NCI-H82 (cell line): ENCODE measurements at regions not wholly inside any gene's neighbourhood (a gene's known extent, or its start where the extent isn't known, plus 50 kb on each side); places are given as distances from the start of the nearest gene placed in this dataset.

Source experiments
- DNase-seq: peaks from one replicate; lab custom pipeline; 2025; lab: John Stamatoyannopoulos, UW

- no peak for DNase-seq
Observed at GRCh38 chr13:99892866-99893504, 78.6 kb downstream of the ZIC5 start.

DNA sequence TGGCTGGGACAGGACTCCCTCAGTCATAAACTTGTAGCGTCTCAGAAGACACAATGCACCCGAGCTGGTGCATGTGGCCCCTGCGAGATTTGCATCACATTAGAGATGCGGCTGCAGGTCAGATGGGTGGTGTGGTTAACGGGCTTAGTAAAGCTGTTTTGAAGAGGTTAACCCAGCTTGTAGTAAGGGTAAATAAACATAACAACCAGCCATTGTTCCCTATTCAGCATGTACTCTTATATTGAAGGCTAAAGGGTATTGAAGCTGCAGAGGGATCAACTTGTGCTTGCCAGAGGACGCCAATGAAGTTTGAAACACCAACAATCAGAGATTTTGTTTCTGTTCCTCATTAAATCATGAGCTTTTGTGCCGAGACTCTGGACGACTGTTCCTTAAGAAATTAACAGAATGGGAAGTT, 79.4 kb downstream of the ZIC5 start:
- DNase-seq, result peak; percentile 24

DNA sequence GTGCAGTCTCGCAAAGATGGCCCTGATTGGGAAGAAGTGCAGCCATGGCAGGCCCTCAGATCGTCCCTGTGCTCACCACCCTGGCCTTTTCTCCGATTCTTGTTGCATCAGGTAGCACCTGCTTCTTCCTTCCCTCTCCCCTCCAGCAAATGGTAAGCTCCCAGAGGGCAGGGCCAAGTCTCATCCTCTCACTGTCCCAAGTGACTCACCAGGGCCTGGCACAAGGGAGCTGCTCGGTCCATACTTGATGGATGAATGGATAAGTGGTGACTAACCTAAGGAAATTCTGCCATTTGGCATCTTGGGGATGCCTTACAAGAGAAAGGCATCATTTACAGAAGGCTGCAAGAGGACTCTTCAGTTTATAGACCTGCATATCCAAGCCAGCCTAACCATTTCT, 84.9 kb downstream of the ZIC5 start:
- DNase-seq, result no peak

- no peak for DNase-seq
Observed at GRCh38 chr13:99884913-99885312, 86.7 kb downstream of the ZIC5 start.

- DNase-seq, result no peak
Observed at GRCh38 chr13:99883805-99884204, 87.8 kb downstream of the ZIC5 start.

- no peak for DNase-seq
Observed at GRCh38 chr13:99878921-99879610, 92.5 kb downstream of the ZIC5 start.

- no peak for DNase-seq
Observed at GRCh38 chr13:99876651-99877050, 94.9 kb downstream of the ZIC5 start.

GRCh38 chr13:99875391-99875790, 96.2 kb downstream of the ZIC5 start:
- DNase-seq, result no peak

- no peak for DNase-seq
Observed at GRCh38 chr13:99873832-99874430, 97.6 kb downstream of the ZIC5 start.

- DNase-seq, result no peak
Observed at GRCh38 chr13:99873141-99873540, 98.4 kb downstream of the ZIC5 start.

DNA sequence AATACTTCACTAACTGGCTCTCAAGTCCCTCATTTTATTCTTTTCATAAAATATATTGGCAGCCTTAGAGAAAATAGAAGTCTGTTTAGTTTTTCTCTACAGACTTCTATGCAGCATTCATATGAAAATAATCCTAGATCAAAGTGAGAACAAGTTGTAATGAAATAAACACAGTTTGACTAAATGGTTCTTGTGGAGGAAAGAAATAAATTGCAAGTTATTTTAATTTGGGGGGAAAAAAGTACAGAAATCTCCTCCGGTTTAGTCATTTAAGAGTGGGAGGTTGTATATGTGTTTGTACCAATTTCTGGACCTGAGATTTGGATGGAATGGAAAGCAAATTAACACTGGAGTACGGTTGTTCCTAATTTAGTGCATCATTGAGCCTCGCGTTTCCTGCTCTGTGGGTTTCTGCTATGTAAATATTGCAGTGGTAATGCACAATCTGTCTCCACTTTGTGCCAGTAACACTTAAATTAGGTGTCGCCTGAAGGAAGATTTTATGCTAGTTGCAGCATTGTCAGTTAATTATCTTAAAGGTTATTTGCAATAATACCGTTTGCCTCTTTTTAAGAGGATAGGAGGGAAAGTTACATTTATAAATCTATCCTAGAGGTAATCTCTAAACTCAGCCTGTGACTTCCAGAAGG, 100.2 kb downstream of the ZIC5 start:
- no peak for DNase-seq

- DNase-seq, result peak; percentile 21
Observed at GRCh38 chr13:99870541-99870940, 101.0 kb downstream of the ZIC5 start.

DNA sequence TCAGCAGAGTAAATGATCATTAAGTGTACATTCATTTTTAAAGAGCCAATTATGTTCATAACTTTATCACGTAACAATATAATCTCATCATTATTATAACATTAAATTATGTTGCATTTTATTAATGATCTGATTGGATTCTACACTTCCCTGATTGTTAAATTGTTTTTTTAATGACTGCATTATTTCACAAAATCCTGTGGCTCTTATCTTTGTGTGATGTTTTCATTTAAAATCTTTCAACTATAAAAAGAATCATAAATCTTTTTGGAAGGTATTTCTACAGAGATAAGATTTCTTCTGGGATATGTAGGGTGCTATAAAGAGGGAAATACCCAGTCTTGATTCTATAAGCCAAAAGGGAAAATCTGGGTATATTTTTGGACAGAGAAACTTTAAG, 101.7 kb downstream of the ZIC5 start:
- DNase-seq, result no peak

- no peak for DNase-seq
Observed at GRCh38 chr13:99868767-99869166, 102.8 kb downstream of the ZIC5 start.

- no peak for DNase-seq
Observed at GRCh38 chr13:99867535-99868257, 103.9 kb downstream of the ZIC5 start.

- no peak for DNase-seq
Observed at GRCh38 chr13:99866781-99867180, 104.8 kb downstream of the ZIC5 start.

- no peak for DNase-seq
Observed at GRCh38 chr13:99865420-99865930, 106.1 kb downstream of the ZIC5 start.

GRCh38 chr13:99864627-99864990, 107.0 kb downstream of the ZIC5 start:
- DNase-seq, result peak; percentile 31

- DNase-seq, result peak; percentile 62
Observed at GRCh38 chr13:99863789-99864626, 107.6 kb downstream of the ZIC5 start.

DNA sequence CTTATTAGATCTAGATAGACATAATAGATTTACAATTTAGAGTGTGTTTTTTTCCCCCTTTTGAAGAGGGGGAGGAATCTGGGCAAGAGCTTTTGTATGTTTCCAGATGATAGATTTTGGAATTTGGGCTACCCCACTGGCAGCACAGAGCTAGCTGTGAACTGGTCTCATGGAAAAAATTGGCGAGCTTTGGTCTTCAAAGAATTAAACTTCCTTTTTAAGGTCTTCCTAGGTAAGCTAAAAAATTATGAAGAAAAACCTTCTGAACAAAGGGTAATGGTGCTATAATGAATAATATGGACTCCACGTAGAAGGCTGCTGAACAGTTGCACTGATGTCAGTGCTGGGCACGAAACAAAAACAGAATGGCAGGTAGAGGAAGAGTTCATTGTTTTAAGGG, 109.3 kb downstream of the ZIC5 start:
- no peak for DNase-seq

DNA sequence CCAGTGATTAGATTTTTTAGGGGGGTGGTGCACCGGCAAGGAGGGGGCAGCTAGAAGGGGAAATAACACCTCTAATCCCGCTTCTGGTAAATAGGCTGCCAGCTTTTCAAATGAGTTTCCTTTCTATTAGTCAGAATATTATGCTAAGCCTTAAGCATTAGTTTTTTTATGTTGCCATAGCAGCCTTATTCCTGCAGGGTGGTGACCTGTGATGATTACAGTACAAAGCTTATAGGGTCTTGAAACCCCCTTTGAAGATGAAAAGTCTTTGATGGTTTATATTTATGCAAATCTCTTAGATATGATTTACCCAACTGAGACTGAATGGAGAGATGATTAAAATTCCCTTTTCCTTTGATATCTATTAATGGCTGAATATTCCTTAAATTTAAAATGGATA, 109.8 kb downstream of the ZIC5 start:
- peak; percentile 65 for DNase-seq
